GM12892 (cell line): ENCODE measurements at regions not wholly inside any gene's neighbourhood (a gene's known extent, or its start where the extent isn't known, plus 50 kb on each side); places are given as distances from the start of the nearest gene placed in this dataset.
"Not testable (repeated sequence)": the region's sequence is repeated elsewhere in the genome, so short reads cannot be mapped to it uniquely, and the experiment has no call there.

ENCODE experiments used
- POLR2A ChIP-seq: IDR thresholded peaks from 2 replicates; pipeline ENCODE4 v1.6.1; 2011; ENCODE audit warnings: low read depth, low read length, control low read depth
- POLR2AphosphoS5 ChIP-seq: IDR thresholded peaks from 2 replicates; pipeline ENCODE4 v1.6.1; 2011; ENCODE audit warnings: low read depth, low read length, control low read depth
- TAF1 ChIP-seq: IDR thresholded peaks from 2 replicates; pipeline ENCODE4 v1.6.1; 2011; ENCODE audit warnings: low read depth, mild to moderate bottlenecking, control low read depth, low read length, borderline replicate concordance

- TF ChIP-seq POLR2A, TAF1, POLR2AphosphoS5: not testable (repeated sequence)
Observed at GRCh38 chr1:120966018-120966417, 76.4 kb downstream of the PPIAL4A start.
